ENCODE measurements at regions not wholly inside any gene's neighbourhood (a gene's known extent, or its start where the extent isn't known, plus 50 kb on each side); places are given as distances from the start of the nearest gene placed in this dataset.

DNA sequence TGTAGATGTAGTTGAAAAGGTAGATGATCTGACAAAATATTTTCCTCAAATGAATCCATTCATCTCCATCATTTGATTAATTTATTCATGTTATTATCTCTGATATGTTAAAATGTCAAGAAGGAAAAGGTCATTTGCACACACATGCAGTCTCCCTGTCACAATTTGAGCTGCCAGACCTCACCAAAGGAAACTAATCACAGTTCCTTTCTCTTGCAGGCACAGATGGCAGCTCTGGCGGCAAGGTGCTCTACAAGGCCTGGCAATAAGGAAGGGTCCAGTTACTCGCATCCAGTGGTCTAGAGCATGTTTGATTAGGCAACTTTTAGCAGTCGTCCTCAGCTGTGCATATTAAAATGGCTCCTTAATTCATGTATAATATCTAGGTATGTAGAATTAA, 120.1 kb downstream of the FEM1C start:
- H3K27ac ChIP-seq (ENCODE audit: control insufficient read depth, insufficient read depth): no peak overlapping the region
- no peak overlapping the region for H3K9ac ChIP-seq (ENCODE audit: control insufficient read depth, insufficient read depth, low read length)
- SMC1A ChIA-PET (ENCODE audit: uncharacterized antibody, unreplicated experiment): interaction anchor here (1.1 to 1.8 kb wide), 7 partner anchors 7 to 207 kb away, joined by 3 to 6 read pairs (median 3); no protein-coding TSS in a partner anchor
- no peaks in the 10 kb centered on the region for H3K27me3 ChIP-seq (replicated peaks in 1 of 2; ENCODE audit: control insufficient read depth in 2 of 2, insufficient read depth in 2 of 2, low read length in 1 of 2)
- H3K4me1 ChIP-seq (ENCODE audit: control insufficient read depth, insufficient read depth, low read length): no peaks in the 10 kb centered on the region
- BruUV-seq (replicated peaks): no TSS peak
- H3K9me3 ChIP-seq (replicated peaks; ENCODE audit: control insufficient read depth, insufficient read depth, low read length): no peaks in the 10 kb centered on the region; the same call in 2 of the 3 replicates
- H3K36me3 ChIP-seq (ENCODE audit: control insufficient read depth in 2 of 2, insufficient read depth in 2 of 2, low read length in 1 of 2): no peaks in the 10 kb centered on the region
- RAD21 ChIA-PET (ENCODE audit: unreplicated experiment): no interaction called here
- H3K4me2 ChIP-seq (ENCODE audit: control insufficient read depth, insufficient read depth): no peak overlapping the region
- TF ChIP-seq LARP7 (IDR thresholded peaks at IDR 0.05) (no peak), CEBPB (IDR thresholded peaks at IDR 0.05; ENCODE audit: borderline replicate concordance in 1 of 2, low read depth in 2 of 2, low read length in 2 of 2) (no peak), SRF (IDR thresholded peaks at IDR 0.05; ENCODE audit: low read depth in 2 of 2, low read length in 2 of 2) (no peak), POLR2AphosphoS5 (IDR thresholded peaks at IDR 0.05; ENCODE audit: low read length) (no peak), ZSCAN29 (IDR thresholded peaks at IDR 0.05) (no peak), KDM1A (IDR thresholded peaks at IDR 0.05; ENCODE audit: borderline replicate concordance) (no peak), POLR2AphosphoS2 (IDR thresholded peaks at IDR 0.05; ENCODE audit: low read depth, low read length) (no peak), ASH2L (IDR thresholded peaks at IDR 0.05; ENCODE audit: borderline replicate concordance, low read depth) (no peak), IKZF2 (IDR thresholded peaks at IDR 0.05) (no peak), SREBF2 (IDR thresholded peaks at IDR 0.05; ENCODE audit: low read length) (no peak), WRNIP1 (IDR thresholded peaks at IDR 0.05; ENCODE audit: borderline replicate concordance, low read depth, low read length) (no peak), TCF7 (IDR thresholded peaks at IDR 0.05; ENCODE audit: borderline replicate concordance) (no peak), SMAD1 (IDR thresholded peaks at IDR 0.05; ENCODE audit: low read depth, partially characterized antibody) (no peak)
- TF ChIP-seq, protein P1, sequence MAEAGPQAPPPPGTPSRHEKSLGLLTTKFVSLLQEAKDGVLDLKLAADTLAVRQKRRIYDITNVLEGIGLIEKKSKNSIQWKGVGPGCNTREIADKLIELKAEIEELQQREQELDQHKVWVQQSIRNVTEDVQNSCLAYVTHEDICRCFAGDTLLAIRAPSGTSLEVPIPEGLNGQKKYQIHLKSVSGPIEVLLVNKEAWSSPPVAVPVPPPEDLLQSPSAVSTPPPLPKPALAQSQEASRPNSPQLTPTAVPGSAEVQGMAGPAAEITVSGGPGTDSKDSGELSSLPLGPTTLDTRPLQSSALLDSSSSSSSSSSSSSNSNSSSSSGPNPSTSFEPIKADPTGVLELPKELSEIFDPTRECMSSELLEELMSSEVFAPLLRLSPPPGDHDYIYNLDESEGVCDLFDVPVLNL (IDR thresholded peaks at IDR 0.05; ENCODE audit: low read depth, low read length): no peak
- TF ChIP-seq, protein P2, sequence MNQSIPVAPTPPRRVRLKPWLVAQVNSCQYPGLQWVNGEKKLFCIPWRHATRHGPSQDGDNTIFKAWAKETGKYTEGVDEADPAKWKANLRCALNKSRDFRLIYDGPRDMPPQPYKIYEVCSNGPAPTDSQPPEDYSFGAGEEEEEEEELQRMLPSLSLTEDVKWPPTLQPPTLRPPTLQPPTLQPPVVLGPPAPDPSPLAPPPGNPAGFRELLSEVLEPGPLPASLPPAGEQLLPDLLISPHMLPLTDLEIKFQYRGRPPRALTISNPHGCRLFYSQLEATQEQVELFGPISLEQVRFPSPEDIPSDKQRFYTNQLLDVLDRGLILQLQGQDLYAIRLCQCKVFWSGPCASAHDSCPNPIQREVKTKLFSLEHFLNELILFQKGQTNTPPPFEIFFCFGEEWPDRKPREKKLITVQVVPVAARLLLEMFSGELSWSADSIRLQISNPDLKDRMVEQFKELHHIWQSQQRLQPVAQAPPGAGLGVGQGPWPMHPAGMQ (IDR thresholded peaks at IDR 0.05; ENCODE audit: borderline replicate concordance): no peak
- TF ChIP-seq, protein P3, sequence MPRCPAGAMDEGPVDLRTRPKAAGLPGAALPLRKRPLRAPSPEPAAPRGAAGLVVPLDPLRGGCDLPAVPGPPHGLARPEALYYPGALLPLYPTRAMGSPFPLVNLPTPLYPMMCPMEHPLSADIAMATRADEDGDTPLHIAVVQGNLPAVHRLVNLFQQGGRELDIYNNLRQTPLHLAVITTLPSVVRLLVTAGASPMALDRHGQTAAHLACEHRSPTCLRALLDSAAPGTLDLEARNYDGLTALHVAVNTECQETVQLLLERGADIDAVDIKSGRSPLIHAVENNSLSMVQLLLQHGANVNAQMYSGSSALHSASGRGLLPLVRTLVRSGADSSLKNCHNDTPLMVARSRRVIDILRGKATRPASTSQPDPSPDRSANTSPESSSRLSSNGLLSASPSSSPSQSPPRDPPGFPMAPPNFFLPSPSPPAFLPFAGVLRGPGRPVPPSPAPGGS (IDR thresholded peaks at IDR 0.05; ENCODE audit: borderline replicate concordance, insufficient read depth, low read depth, low read length, poor library complexity, severe bottlenecking): no peak
- TF ChIP-seq, protein P4, sequence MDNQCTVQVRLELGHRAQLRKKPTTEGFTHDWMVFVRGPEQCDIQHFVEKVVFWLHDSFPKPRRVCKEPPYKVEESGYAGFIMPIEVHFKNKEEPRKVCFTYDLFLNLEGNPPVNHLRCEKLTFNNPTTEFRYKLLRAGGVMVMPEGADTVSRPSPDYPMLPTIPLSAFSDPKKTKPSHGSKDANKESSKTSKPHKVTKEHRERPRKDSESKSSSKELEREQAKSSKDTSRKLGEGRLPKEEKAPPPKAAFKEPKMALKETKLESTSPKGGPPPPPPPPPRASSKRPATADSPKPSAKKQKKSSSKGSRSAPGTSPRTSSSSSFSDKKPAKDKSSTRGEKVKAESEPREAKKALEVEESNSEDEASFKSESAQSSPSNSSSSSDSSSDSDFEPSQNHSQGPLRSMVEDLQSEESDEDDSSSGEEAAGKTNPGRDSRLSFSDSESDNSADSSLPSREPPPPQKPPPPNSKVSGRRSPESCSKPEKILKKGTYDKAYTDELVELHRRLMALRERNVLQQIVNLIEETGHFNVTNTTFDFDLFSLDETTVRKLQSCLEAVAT (IDR thresholded peaks at IDR 0.05): no peak
- no peak overlapping the region for H2AFZ ChIP-seq (ENCODE audit: control insufficient read depth, low read depth, low read length)
- intact Hi-C loops (cut with micrococcal nuclease; ENCODE audit: unreplicated experiment) (no loop called here), in situ Hi-C loops (cut with MboI) (no loop called here)
- ATAC-seq: no peak
- 56% methylated on average over 3 of the region's 3 CpGs for WGBS (ENCODE audit: insufficient coverage, insufficient replicate concordance, low lambda C conversion rate, missing lambda C conversion rate)
- no peak for DNase-seq (ENCODE audit: low read depth, low spot score)
- CTCF ChIA-PET: interaction anchor here (1.5 to 1.7 kb wide), 2 partner anchors 9 to 12 kb away, joined by 3 to 5 read pairs; no protein-coding TSS in a partner anchor
- H3K79me2 ChIP-seq (ENCODE audit: control insufficient read depth, insufficient read depth, low read length): no peaks in the 10 kb centered on the region
- POLR2A ChIA-PET: interaction anchor here (1.0 kb wide), 1 partner anchor 11 kb away, joined by 4 read pairs; no protein-coding TSS in a partner anchor
- FAIRE-seq: no peak
- H3K4me3 ChIP-seq: no peak overlapping the region
- no peaks in the 10 kb centered on the region for H4K20me1 ChIP-seq (ENCODE audit: control insufficient read depth, insufficient read depth)

All from GM12878 (cell line).